ENCODE measurements at regions not wholly inside any gene's neighbourhood (a gene's known extent, or its start where the extent isn't known, plus 50 kb on each side); places are given as distances from the start of the nearest gene placed in this dataset.
A peak's percentile ranks its signal among the peaks of the same experiment; 100 is the strongest.

- Histone ChIP-seq H3K27me3 (no peaks in the 10 kb centered on the region), H3K9me3 (peaks cover 0 to 11% (median 0%) of the 10 kb centered on the region in 12 donors), H3K36me3 (no peaks in the 10 kb centered on the region), H3K4me3 (no peak overlapping the region), H3K27ac (no peak overlapping the region), H3K4me1 (peaks cover 0 to 5% (median 0%) of the 10 kb centered on the region in 12 donors)
- DNase-seq (no peak), ATAC-seq (no peak)
- intact Hi-C loops (cut with DNase I): no loop called here
- WGBS, 4 donors: 31 to 48% (median 41%) methylated on average over 1 of the region's 1 CpG
- TF ChIP-seq POLR2A (IDR thresholded peaks at IDR 0.05) (no peak), CTCF (IDR thresholded peaks at IDR 0.05) (no peak)
These were observed 206.3 kb downstream of the CSNK1G3 start for GRCh38 chr5:123718238-123718637.

DNA sequence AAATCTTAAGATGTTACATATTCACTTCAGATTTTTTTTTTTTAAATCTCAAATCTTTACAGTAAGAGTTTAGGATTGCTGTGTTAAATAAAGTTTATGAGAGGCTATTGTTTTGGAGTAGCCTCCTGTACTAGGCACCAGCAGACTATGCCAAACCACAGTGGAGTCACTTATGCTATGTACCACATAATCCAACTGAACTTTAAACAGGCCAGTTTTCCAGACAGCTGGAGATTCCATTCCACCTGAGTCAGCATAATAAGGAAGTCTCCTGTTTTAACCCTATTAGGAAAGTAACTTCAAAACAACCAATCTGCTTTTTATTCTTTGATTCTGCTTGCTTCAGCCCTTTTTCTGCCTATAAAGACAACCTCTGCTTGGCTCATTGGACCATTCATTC is 205.2 kb downstream of the CSNK1G3 start:
- Histone ChIP-seq H3K4me1 (peaks cover 0 to 5% (median 0%) of the 10 kb centered on the region in 12 donors), H3K27ac (no peak overlapping the region), H3K36me3 (no peaks in the 10 kb centered on the region), H3K9me3 (peaks cover 0 to 21% (median 2%) of the 10 kb centered on the region in 12 donors), H3K4me3 (no peak overlapping the region), H3K27me3 (no peaks in the 10 kb centered on the region)
- no peak for DNase-seq
- ATAC-seq: no peak
- TF ChIP-seq POLR2A (IDR thresholded peaks at IDR 0.05) (no peak), CTCF (IDR thresholded peaks at IDR 0.05) (no peak)
- intact Hi-C loops (cut with DNase I): no loop called here

DNA sequence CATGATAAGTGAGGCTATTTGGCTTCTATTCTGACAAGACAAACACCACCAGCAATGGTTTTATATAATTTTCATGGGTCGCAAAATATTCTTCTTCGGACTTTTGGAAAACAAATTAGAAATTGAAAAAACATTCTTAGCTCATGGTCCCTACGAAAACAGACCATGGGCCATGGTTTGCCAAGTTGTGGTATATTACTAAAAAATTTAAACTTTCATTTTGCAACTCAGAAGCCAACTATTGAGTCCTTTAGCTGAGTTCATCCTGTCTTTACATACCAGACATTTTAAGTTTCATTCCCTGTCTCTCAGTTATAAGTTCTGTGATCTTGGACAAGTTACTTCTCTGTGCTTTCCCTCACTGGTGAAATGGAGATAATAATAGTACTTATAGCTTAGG is 198.1 kb downstream of the CSNK1G3 start:
- TF ChIP-seq CTCF (IDR thresholded peaks at IDR 0.05) (no peak), POLR2A (IDR thresholded peaks at IDR 0.05) (no peak)
- Histone ChIP-seq H3K4me1 (peaks cover 0 to 17% (median 5%) of the 10 kb centered on the region in 12 donors), H3K36me3 (no peaks in the 10 kb centered on the region), H3K9me3 (peaks cover 0 to 47% (median 5%) of the 10 kb centered on the region in 12 donors), H3K27ac (no peak overlapping the region), H3K4me3 (no peak overlapping the region), H3K27me3 (no peaks in the 10 kb centered on the region)
- WGBS, 4 donors: 80 to 95% (median 86%) methylated on average over 3 of the region's 3 CpGs
- intact Hi-C loops (cut with DNase I): loop anchor here in 1 of 10 donors (5.0 kb wide), 1 partner anchor 37 kb away; no protein-coding TSS in a partner anchor
- no peak for ATAC-seq
- no peak for DNase-seq

- H3K27ac ChIP-seq: peak overlapping the region in 1 of 12 donors; percentile 10
- TF ChIP-seq POLR2A (IDR thresholded peaks at IDR 0.05) (no peak), CTCF (IDR thresholded peaks at IDR 0.05) (no peak)
These were observed 197.4 kb downstream of the CSNK1G3 start for GRCh38 chr5:123709422-123709821.

More at GRCh38 chr5:123709422-123709821, 197.4 kb downstream of the CSNK1G3 start:
- DNase-seq (no peak), ATAC-seq (peak in 1 of 4 donors; percentile 20)
- no peaks in the 10 kb centered on the region for H3K27me3 ChIP-seq
- no peaks in the 10 kb centered on the region for H3K36me3 ChIP-seq
- H3K9me3 ChIP-seq: peaks cover 0 to 45% (median 5%) of the 10 kb centered on the region in 12 donors
- H3K4me3 ChIP-seq: no peak overlapping the region
- intact Hi-C loops (cut with DNase I): loop anchor here in 1 of 10 donors (5.0 kb wide), 1 partner anchor 98 kb away; no protein-coding TSS in a partner anchor
- peaks cover 0 to 17% (median 5%) of the 10 kb centered on the region in 12 donors for H3K4me1 ChIP-seq
- WGBS, 4 donors: 46 to 57% (median 52%) methylated on average over 1 of the region's 1 CpG
